ENCODE measurements at regions not wholly inside any gene's neighbourhood (a gene's known extent, or its start where the extent isn't known, plus 50 kb on each side); places are given as distances from the start of the nearest gene placed in this dataset.

GRCh38 chr6:132995432-132995831, 181.1 kb downstream of the RPS12 start:
- Histone ChIP-seq H3K27ac (ENCODE audit: low read depth in 1 of 2, low read length in 1 of 2) (no peak overlapping the region), H3K36me3 (ENCODE audit: control insufficient read depth in 4 of 4, insufficient read depth in 4 of 4, low read length in 4 of 4) (no peaks in the 10 kb centered on the region), H3K27me3 (ENCODE audit: control insufficient read depth in 3 of 3, insufficient read depth in 3 of 3, low read length in 2 of 3) (no peaks in the 10 kb centered on the region), H3K9ac (ENCODE audit: insufficient read depth in 1 of 2, low read length in 2 of 2) (no peak overlapping the region), H3K4me1 (ENCODE audit: control insufficient read depth in 5 of 5, insufficient read depth in 5 of 5, low read length in 5 of 5) (no peaks in the 10 kb centered on the region), H3K4me3 (no peak overlapping the region), H3K9me3 (ENCODE audit: control insufficient read depth in 4 of 4, insufficient read depth in 3 of 4, low read length in 3 of 4) (peaks cover 0 to 4% (median 0%) of the 10 kb centered on the region in 4 donors)
- TF ChIP-seq CTCF (IDR thresholded peaks at IDR 0.05; ENCODE audit: control extremely low read depth, extremely low read depth): no peak
- ATAC-seq (ENCODE audit: insufficient read depth, low FRiP score) (no peak), DNase-seq (no peak)
- 91 to 97% methylated on average over 3 of the region's 3 CpGs for WGBS, 2 donors

- TF ChIP-seq CTCF (IDR thresholded peaks at IDR 0.05; ENCODE audit: control extremely low read depth, extremely low read depth): no peak
- Histone ChIP-seq H3K27me3 (ENCODE audit: control insufficient read depth in 3 of 3, insufficient read depth in 3 of 3, low read length in 2 of 3) (no peaks in the 10 kb centered on the region), H3K4me1 (ENCODE audit: control insufficient read depth in 5 of 5, insufficient read depth in 5 of 5, low read length in 5 of 5) (no peaks in the 10 kb centered on the region), H3K9ac (ENCODE audit: insufficient read depth in 1 of 2, low read length in 2 of 2) (no peak overlapping the region), H3K36me3 (ENCODE audit: control insufficient read depth in 4 of 4, insufficient read depth in 4 of 4, low read length in 4 of 4) (no peaks in the 10 kb centered on the region), H3K27ac (ENCODE audit: low read depth in 1 of 2, low read length in 1 of 2) (no peak overlapping the region), H3K4me3 (no peak overlapping the region), H3K9me3 (ENCODE audit: control insufficient read depth in 4 of 4, insufficient read depth in 3 of 4, low read length in 3 of 4) (peaks cover 0 to 4% (median 0%) of the 10 kb centered on the region in 4 donors)
- no peak for ATAC-seq (ENCODE audit: insufficient read depth, low FRiP score)
- no peak for DNase-seq
Measured at GRCh38 chr6:132998418-132998817, 184.0 kb downstream of the RPS12 start.

DNA sequence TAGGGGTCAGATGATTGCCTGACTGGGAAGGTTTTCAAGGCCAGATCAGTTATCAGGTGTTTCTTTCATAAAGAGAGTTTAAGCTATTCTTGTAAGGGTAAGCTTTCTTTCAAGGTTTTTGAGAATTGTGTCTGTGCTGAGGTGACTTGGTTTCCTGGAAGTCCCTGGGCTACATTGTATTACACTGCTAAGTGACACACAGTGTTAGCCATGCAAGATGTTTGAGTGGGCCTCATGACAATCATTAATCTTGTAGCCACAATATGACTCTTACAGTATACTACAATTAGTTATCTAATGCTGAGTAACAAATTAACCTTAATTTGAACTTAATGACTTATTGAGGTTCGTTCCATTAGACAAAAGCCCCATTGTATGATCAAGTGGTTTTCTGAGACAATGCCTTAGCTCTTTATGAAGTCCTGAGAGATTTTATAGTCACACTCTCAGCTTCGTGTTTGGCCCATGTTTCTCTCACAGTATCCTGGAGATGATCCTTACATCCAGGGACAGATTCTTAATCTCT, 186.7 kb downstream of the RPS12 start:
- 54 to 65% methylated on average over 2 of the region's 2 CpGs for WGBS, 2 donors

More for the DNA sequence above, 186.7 kb downstream of the RPS12 start:
- no peaks in the 10 kb centered on the region for H3K27me3 ChIP-seq (ENCODE audit: control insufficient read depth in 3 of 3, insufficient read depth in 3 of 3, low read length in 2 of 3)
- ATAC-seq (ENCODE audit: insufficient read depth, low FRiP score) (no peak), DNase-seq (no peak)
- no peak overlapping the region for H3K27ac ChIP-seq (ENCODE audit: low read depth in 1 of 2, low read length in 1 of 2)
- H3K9me3 ChIP-seq (ENCODE audit: control insufficient read depth in 4 of 4, insufficient read depth in 3 of 4, low read length in 3 of 4): peaks cover 0 to 4% (median 0%) of the 10 kb centered on the region in 4 donors
- no peak overlapping the region for H3K4me3 ChIP-seq
- H3K4me1 ChIP-seq (ENCODE audit: control insufficient read depth in 5 of 5, insufficient read depth in 5 of 5, low read length in 5 of 5): no peaks in the 10 kb centered on the region
- no peak overlapping the region for H3K9ac ChIP-seq (ENCODE audit: insufficient read depth in 1 of 2, low read length in 2 of 2)
- no peak for TF ChIP-seq CTCF (IDR thresholded peaks at IDR 0.05; ENCODE audit: control extremely low read depth, extremely low read depth)
- no peaks in the 10 kb centered on the region for H3K36me3 ChIP-seq (ENCODE audit: control insufficient read depth in 4 of 4, insufficient read depth in 4 of 4, low read length in 4 of 4)
